CD4-positive, alpha-beta T cell treated with Interleukin-15 for 1 hour (primary cell): ENCODE measurements at regions not wholly inside any gene's neighbourhood (a gene's known extent, or its start where the extent isn't known, plus 50 kb on each side); places are given as distances from the start of the nearest gene placed in this dataset.

Experiments
- DNase-seq: peaks from one replicate; pipeline ENCODE4 v3.0.0-alpha.2; 2020

- DNase-seq: no peak
These were observed 690.1 kb upstream of the MAN1A1 start for GRCh38 chr6:120039664-120040063.

DNA sequence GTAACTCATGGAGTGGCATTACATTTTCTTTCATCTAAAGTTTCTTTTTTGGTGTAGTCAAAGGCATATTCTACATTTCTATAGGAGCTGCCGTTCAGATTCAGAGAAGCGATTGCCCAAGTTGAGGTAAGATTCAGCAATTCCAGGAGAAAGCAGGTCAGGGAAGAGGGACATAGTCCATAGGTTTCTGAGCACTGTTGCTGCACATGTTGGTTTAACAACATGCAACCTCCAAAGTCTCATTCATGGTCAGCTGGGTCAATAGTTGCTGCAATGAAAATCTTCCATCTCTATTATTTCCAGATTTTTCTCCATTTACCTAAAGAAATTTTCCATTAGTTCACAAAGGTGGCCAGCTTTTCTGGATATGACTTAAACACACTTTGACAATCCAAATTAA lies 682.3 kb upstream of the MAN1A1 start:
- DNase-seq: no peak

DNA sequence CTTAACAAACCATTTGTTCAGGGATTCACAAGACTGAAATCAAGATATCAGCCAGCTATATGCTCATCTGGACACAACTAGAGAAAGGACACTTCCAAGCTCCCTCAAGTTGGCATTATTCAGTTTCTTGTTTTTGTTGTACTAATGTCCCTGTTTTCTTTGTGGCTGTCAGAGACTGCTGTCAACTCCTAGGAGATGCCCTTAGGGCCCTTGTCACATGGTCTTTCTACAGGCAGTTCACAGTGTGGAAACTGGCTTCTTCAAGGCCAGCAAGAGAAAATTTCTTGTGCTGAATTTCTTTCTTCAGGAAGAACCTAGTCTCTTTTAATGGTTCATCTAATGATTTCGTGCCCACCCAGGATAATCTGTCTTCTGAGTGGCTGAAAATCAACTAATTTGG lies 677.2 kb upstream of the MAN1A1 start:
- no peak for DNase-seq

- no peak for DNase-seq
These were observed 660.5 kb upstream of the MAN1A1 start for GRCh38 chr6:120010075-120010474.

- no peak for DNase-seq
These were observed 655.9 kb upstream of the MAN1A1 start for GRCh38 chr6:120005292-120005976.

DNA sequence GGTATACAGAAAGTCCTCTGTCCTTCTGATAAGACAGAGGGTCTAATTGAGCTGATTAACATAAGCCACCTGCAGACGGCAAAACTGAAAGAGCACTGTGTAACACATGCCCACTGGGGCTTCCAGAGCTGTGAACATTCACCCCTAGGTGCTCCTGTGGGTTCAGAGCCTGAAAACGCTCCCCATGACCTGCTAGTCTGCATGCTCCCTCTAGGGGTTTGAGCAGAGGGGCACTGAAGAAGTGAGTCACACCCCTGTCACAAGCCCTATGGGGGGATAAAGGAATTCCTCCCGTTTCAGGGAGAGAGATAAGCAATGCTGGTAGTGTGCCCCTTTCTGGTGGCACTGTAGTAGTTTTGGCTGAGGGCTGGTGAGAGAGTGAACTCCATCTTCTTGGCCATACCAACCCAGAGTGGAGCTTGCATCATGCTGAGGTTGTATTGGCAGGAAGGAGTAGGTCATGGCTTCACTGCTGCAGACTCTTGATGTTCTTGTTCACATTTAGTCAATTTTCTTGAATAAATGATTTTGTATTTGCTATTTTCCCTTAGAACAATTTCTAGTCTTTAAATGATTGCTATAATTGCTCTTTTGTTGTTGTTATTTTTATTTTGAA lies 637.5 kb upstream of the MAN1A1 start:
- no peak for DNase-seq

DNA sequence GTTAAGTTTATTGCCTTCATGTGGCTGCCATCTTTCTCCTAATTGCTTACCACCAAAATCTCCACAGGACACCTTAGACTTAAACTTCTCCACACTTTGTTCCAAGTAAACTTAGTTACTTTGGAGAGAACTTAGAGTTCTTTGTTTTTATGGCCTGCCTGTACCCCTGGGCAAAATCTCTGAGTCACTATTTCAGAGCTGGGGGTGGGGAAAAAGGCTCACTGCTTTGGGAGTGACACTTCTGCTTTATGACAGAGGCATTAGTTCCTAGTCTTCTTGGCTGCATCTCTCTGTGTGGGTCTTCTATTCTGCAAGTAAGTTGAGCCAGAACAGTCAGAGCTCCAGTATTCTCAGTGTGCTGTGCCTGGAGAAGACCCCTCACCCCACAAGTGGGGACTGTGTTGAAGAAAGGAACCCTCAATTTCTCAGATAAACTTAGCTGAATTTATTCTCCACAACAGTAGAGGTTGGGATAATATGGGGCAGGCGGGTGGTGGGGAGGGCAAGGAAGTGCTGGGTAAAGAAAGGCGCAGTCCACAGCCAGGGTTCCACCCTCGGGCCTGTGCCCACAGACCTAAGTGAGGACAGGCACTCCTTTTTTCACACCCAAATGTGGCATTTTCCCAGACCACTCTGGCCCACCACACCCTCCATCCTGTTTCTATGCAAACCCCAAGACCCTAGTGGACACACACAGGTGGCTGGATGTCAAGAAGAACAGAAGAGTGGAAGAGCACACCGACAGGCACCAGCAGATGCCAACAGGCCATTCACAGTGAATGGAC lies 636.6 kb upstream of the MAN1A1 start:
- DNase-seq: no peak

GRCh38 chr6:119980802-119981201 lies 631.2 kb upstream of the MAN1A1 start:
- no peak for DNase-seq

DNA sequence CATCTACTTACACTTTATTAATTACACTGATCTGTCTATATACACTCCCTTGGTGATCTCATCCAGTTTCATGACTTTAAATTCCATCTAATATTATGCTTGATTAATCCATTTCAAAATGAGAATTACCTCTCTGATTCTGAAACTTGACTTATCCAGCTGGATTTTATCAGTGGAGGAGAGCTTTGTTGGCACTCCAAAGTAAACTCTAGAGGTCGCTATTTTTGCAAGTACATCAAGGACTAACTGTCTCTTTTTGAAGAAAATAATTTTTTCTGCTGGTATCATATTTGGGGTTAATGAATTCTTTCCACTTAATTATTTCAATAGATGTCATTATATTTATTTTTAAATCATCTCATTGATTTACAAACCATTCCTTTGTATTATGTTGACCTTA lies 630.3 kb upstream of the MAN1A1 start:
- no peak for DNase-seq

DNA sequence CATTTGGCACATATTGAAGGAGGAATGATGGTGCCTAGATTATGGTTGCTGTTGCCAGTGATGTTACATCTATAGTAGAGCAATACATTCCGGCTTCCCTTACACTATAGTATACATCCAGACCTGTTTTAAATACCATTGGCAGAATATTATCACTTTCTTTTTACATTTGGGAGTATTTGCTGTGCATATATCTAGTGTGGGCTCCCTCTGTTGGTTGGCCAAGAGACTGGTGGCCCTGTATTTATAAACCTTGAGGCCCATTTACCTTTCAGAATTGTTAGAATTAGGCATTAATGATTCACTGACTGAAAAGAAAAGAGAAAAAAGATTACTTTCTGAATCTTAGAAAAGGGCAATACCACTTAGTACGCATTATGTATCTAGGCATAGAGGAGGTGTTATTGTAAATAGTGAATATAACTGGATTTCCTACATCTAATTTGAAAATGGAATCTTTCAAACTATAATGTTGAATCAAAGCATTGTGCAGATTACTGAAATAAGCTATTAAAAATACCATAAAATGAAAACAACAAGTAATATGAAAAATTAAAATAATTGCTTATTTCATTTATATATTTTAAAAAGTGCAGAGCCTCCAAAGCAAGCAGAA lies 628.8 kb upstream of the MAN1A1 start:
- no peak for DNase-seq

DNA sequence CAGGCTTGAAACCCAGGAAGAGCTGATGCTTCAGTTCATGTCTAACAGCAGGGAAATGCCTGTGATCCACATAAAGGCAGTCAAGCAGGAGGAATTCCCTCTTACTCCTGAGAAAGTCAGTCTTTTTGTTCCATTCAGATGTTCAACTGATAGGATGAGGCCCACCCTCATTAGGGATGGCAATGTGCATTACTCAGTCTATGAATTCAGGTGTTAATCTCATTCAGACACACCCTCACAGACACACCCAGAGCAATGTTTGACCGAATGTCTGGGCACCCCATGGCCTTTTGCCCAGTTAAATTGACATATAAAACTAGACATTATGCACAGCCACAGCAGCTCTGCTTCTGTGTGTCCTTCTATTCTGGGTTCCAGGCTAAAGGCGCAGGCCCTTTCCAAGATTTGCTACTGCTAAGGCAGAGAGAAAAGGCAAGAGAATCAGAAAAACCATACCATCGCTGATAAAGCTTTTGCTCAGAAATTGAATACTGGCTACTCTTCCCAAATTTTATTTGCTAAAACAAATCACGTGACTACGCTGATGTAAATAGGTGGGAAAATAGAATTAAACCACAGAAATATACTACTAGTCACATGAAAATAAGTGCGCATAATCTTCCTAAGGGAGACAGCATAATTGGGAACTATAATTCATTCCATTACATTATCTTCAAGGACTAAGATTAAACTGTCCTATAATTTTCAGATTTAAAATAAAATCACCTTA lies 625.0 kb upstream of the MAN1A1 start:
- no peak for DNase-seq

DNA sequence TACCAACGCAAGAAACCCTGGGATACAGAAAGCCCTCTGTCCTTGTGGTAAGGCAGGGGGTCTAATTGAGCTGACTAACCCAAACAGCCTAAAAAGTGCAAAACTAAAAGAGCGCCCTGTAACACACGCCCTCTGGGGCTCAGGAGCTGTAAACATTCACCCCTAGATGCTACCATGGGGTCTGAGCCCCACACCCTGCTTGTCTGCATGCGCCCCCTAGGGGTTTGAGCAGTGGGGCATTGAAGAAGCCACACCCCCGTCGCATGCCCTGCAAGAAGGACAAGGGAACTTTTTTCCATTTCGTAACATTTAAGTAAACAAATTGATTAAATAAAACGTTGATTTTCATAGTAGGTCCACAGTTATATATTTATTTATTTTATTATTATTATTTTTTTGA lies 616.9 kb upstream of the MAN1A1 start:
- DNase-seq: no peak

DNA sequence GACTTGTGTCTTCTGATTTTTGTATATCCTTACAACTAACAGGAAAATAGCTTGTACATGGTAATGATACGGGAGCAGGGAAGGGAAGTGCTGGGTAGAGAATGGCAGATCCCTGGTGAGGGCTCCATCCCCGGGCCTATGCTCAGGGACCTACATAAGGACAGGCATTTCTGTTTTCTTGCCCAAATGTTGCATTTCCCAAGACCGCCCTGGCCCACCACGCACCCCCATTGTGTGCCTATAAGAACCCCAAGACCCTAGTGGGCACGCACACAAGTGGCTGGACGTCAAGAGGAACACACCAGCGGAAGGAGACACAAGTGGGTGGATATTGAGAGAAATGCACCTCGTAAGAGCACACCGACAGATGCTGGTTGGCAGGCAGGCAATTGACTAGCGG lies 616.3 kb upstream of the MAN1A1 start:
- no peak for DNase-seq

DNA sequence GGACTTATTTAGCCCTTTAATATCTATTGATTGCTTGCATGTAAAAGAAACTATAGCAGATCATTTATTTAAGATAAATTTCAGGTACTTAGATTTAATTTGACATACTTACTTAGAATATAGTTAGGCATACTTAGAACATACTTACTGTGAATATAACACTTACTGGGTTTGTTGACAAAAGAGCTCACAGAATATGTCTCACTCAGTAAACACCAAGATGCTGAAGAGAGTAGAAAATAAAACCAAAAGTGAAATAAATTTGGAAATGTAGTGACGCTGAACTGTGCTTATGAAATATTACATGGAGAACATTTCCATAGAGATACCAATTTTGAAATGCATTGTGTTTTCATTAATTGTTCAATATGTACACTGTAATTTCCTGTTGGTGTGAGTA lies 615.4 kb upstream of the MAN1A1 start:
- no peak for DNase-seq

DNA sequence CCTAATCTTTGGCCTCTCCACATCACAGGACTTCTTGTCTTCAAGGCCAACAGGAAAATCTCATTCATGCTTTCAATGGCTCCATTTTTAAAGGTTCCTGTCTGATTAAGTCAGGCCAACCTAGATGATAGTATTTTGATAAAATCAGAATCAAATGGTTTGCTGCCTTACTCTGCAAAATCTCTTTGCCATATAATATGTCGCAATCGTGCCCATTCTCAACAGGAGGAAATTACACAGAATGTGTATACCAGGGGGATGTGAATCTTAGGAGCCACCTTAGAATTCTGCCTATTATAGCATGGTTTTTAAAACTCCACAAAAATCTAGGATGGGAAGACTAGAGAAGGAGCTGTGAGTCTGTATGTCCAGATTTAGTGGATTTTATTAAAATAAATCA lies 612.9 kb upstream of the MAN1A1 start:
- no peak for DNase-seq

- DNase-seq: no peak
These were observed 611.9 kb upstream of the MAN1A1 start for GRCh38 chr6:119961450-119961849.

- DNase-seq: no peak
These were observed 610.9 kb upstream of the MAN1A1 start for GRCh38 chr6:119960456-119960855.

DNA sequence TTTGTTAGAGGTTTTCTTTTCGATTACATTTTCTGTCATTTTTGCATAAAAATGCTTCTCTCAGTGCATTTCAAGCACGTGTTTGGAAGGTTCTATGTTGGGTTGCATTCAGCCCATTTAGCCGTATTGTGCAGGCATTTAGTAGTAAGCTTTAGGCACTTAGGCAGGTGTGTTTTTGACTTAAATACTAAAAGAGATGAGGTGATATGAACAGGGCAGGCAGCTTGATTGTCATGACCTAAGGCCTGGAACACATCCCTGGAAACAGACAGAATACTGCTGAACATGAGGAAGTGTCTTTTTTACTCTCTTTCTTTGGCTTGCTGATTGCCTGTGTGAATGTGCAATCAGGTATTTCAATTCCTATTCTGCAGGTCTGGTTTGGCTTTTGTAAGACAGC lies 610.5 kb upstream of the MAN1A1 start:
- no peak for DNase-seq

DNA sequence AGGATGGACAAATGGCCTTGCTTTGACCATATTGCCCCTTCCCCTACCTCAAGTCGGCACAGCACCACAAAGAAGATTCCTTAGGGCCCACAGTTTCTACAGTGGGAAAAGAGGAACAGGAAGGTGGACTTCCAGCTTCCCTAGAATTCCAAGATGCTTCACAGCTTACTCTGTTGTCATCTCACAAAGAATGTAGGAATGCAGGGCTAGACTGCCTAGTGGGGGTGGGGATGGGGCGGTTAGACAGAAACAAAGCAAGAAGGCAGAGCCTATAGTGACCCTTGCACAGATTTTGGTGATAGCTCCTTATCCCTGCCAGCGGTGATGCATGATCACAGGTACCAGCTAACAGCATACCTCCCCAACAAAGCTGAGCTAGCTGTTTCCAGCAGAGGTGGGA lies 607.6 kb upstream of the MAN1A1 start:
- no peak for DNase-seq

DNA sequence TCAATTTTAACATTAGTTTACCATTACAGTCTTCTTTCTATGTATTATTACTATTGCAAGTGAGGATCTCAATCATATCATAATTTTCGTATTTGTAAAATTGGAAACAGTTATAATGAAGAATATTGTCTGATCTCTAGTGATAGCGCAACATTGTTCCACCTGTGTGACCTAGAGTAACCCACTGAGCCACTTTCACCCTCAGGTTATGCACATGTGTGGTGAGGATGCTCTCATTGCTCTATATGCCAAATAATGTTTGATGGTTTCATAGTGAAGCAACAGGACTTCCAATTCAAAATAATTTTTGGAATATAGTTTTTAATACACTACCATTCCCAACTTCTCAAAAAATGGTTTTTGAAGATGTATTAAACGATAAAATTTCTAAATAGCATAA lies 603.1 kb upstream of the MAN1A1 start:
- no peak for DNase-seq

GRCh38 chr6:119950681-119951080 lies 601.1 kb upstream of the MAN1A1 start:
- no peak for DNase-seq

GRCh38 chr6:119942078-119942752 lies 592.7 kb upstream of the MAN1A1 start:
- no peak for DNase-seq

GRCh38 chr6:119938752-119939151 lies 589.2 kb upstream of the MAN1A1 start:
- no peak for DNase-seq
